ENCODE measurements at regions not wholly inside any gene's neighbourhood (a gene's known extent, or its start where the extent isn't known, plus 50 kb on each side); places are given as distances from the start of the nearest gene placed in this dataset.

DNA sequence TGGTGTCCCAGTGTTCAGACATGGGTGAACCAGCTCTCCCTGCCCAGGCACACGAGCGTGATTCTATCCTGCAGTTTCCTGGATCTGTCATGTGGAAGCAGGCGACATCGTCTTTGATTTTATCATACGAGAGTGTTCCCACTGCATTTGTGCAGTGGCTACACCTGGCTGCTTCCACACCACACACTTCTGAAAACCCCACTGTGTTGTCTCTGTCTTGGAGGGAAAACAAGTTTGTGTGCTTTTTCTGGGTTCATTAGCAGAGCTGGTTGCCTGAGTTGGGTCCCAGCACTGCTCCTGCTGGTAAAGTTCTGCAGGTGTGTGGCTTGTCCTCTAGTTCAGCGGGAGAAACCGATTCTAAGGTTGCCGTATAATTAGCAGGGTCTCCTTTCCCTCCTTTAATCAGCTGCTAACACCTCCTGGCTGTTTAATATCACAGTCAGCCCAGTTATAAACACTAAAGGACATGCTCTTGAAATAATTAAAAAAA, 58.5 kb upstream of the TWIST2 start:
- no peak for DNase-seq (ENCODE audit: low read depth in 2 of 2)

GRCh38 chr2:238790126-238790832, 57.6 kb upstream of the TWIST2 start:
- no peak for DNase-seq (ENCODE audit: low read depth in 2 of 2)

DNA sequence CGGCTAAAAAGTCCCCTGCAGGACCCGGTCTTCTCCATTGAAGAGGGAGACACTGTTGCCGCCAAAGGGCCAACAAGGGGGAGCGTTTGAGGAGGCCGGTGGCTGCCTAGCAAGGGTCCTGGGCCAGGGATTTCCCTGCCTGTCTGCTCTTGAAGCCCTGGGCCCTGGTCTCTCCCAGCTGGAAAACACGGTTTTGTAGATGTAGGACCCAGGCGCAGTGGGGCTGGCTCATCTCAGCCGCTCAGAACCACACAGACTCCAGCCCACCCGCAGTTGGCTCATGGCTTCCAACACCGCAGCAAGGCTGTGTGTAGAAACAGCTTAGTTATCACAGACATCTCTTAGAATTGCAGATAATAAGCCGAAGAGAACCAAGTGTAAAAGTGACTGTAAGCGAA, 57.1 kb upstream of the TWIST2 start:
- no peak for DNase-seq (ENCODE audit: low read depth in 2 of 2)

DNA sequence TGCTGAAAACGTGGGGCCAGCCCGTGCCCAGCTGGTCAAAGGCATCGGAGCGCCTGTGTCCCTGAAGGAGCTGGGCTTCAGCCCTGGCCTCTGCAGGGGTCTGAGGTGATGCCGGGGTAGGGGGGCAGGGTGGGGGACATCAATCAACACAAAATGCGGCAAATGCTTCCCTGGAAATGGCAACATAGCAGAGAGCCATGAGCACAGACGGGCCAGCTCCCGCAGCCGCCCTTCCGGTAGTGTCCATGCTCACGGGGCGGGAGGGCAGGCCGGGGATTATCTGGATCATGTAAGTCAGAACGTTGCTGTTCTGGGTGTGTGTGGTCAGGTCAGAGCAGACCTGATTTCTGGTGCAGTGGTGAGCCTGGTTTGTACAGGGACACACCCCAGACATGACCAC, 56.5 kb upstream of the TWIST2 start:
- DNase-seq (ENCODE audit: low read depth in 2 of 2) = no peak

- no peak for DNase-seq (ENCODE audit: low read depth in 2 of 2)
Observed at GRCh38 chr2:238793306-238793705, 54.6 kb upstream of the TWIST2 start.

- DNase-seq (ENCODE audit: low read depth in 2 of 2) = no peak
Observed at GRCh38 chr2:238793801-238794449, 54.0 kb upstream of the TWIST2 start.

GRCh38 chr2:238796223-238796885, 51.5 kb upstream of the TWIST2 start:
- DNase-seq (ENCODE audit: low read depth in 2 of 2) = no peak

- DNase-seq (ENCODE audit: low read depth in 2 of 2) = no peak
Observed at GRCh38 chr2:238797537-238797936, 50.3 kb upstream of the TWIST2 start.

Data from activated CD8-positive, alpha-beta memory T cell treated with anti-CD3 and anti-CD28 coated beads for 4 hours (primary cell).